IMR-90 (cell line): ENCODE measurements at regions not wholly inside any gene's neighbourhood (a gene's known extent, or its start where the extent isn't known, plus 50 kb on each side); places are given as distances from the start of the nearest gene placed in this dataset.

Experiments used
- ATAC-seq: fragments of 200-7000 bp; cut with Tn5 transposase; 2 replicates; pipeline ENCODE4 v1.9.1; 2020; ENCODE audit warnings: low read depth, mild to moderate bottlenecking, moderate library complexity
- BruUV-seq: library from RNA; stranded (reverse); fragments of 400-500 nt; replicated peaks from 2 replicates; lab custom pipeline; 2021; lab: Mats Ljungman, UMichigan
- CTCF ChIA-PET: fragments of 300-600 bp; formaldehyde crosslinking; extraction: SDS; loops from one replicate; lab custom pipeline; 2021; ENCODE audit warnings: antibody characterized with exemption; lab: Yijun Ruan, JAX
- POLR2A ChIA-PET: fragments of 300-600 bp; sonication (Branson Sonifier 250); formaldehyde crosslinking; loops from one replicate; lab custom pipeline; 2022; ENCODE audit warnings: antibody characterized with exemption; ENCODE audit not compliant: unreplicated experiment; lab: Charles Lee
- DNase-seq: peaks from one replicate; pipeline ENCODE4 v3.0.0; 2013
- H2AFZ ChIP-seq: replicated peaks from 2 replicates; pipeline ENCODE3; 2013; ENCODE audit warnings: low read length, mild to moderate bottlenecking; ENCODE audit not compliant: poor library complexity
- H2AK5ac ChIP-seq: 2 replicates; pipeline ENCODE4 v1.6.1; 2013; ENCODE audit warnings: low read depth, low read length, inconsistent platforms
- H2AK9ac ChIP-seq: replicated peaks from 2 replicates; pipeline ENCODE3; 2013; ENCODE audit warnings: mild to moderate bottlenecking, low read depth, low read length, moderate library complexity; ENCODE audit not compliant: poor library complexity
- H2BK120ac ChIP-seq: 2 replicates; pipeline ENCODE4 v1.6.1; 2013; ENCODE audit warnings: low read depth, low read length, inconsistent platforms
- H2BK15ac ChIP-seq: 3 replicates; pipeline ENCODE4 v1.6.1; 2013; ENCODE audit warnings: low read depth, low read length, inconsistent platforms
- H2BK20ac ChIP-seq: 2 replicates; pipeline ENCODE4 v1.6.1; 2013; ENCODE audit warnings: low read depth, mild to moderate bottlenecking, inconsistent platforms, low read length, moderate library complexity
- H2BK5ac ChIP-seq: 2 replicates; pipeline ENCODE4 v1.6.1; 2013; ENCODE audit warnings: mild to moderate bottlenecking, low read depth, low read length, inconsistent platforms; ENCODE audit not compliant: poor library complexity, severe bottlenecking
- H3K14ac ChIP-seq: replicated peaks from 2 replicates; pipeline ENCODE4 v1.6.1; 2013; ENCODE audit warnings: low read depth, low read length, inconsistent platforms
- H3K18ac ChIP-seq: 2 replicates; pipeline ENCODE4 v1.6.1; 2013; ENCODE audit warnings: low read depth, low read length, control low read depth
- H3K23ac ChIP-seq: 2 replicates; pipeline ENCODE4 v1.6.1; 2013; ENCODE audit warnings: low read depth, low read length, inconsistent platforms
- H3K27ac ChIP-seq: 2 replicates; pipeline ENCODE4 v1.5.1; 2013; ENCODE audit warnings: mild to moderate bottlenecking, control low read depth, low read length; ENCODE audit not compliant: insufficient read depth
- H3K27me3 ChIP-seq: 2 replicates; pipeline ENCODE4 v1.6.1; 2013; ENCODE audit warnings: low read length; ENCODE audit not compliant: control insufficient read depth, insufficient read depth
- H3K36me3 ChIP-seq: 2 replicates; pipeline ENCODE4 v1.6.1; 2013; ENCODE audit warnings: low read length, mixed read lengths; ENCODE audit not compliant: control insufficient read depth, insufficient read depth
- H3K4ac ChIP-seq: 2 replicates; pipeline ENCODE4 v1.6.1; 2013; ENCODE audit warnings: low read depth, low read length, inconsistent platforms
- H3K4me1 ChIP-seq: 2 replicates; pipeline ENCODE4 v1.6.1; 2013; ENCODE audit warnings: low read length, mixed read lengths; ENCODE audit not compliant: control insufficient read depth, insufficient read depth
- H3K4me2 ChIP-seq: 2 replicates; pipeline ENCODE4 v1.6.1; 2013; ENCODE audit warnings: low read depth, mild to moderate bottlenecking, control low read depth, low read length, moderate library complexity
- H3K4me3 ChIP-seq: 2 replicates; pipeline ENCODE4 v1.5.1; 2013; ENCODE audit warnings: low read depth, mild to moderate bottlenecking, control low read depth, low read length, moderate library complexity; ENCODE audit not compliant: insufficient read depth
- H3K56ac ChIP-seq: 2 replicates; pipeline ENCODE4 v1.6.1; 2013; ENCODE audit warnings: low read length, inconsistent platforms; ENCODE audit not compliant: insufficient read depth; ENCODE audit errors: extremely low read depth
- H3K79me1 ChIP-seq, 2 experiments: 2 replicates each; pipeline ENCODE4 v1.6.1; 2013; ENCODE audit warnings: low read length in 2 of 2, inconsistent platforms in 1 of 2, low read depth in 1 of 2
- H3K9ac ChIP-seq: 2 replicates; pipeline ENCODE4 v1.6.1; 2013; ENCODE audit warnings: low read depth, low read length, control low read depth
- H3K9me1 ChIP-seq: 2 replicates; pipeline ENCODE4 v1.6.1; 2013; ENCODE audit warnings: low read length, inconsistent platforms; ENCODE audit not compliant: insufficient read depth
- H3K9me3 ChIP-seq: 2 replicates; pipeline ENCODE4 v1.6.1; 2013; ENCODE audit warnings: low read length; ENCODE audit not compliant: control insufficient read depth, insufficient read depth
- H4K20me1 ChIP-seq: 2 replicates; pipeline ENCODE4 v1.6.1; 2013; ENCODE audit warnings: low read length, inconsistent platforms; ENCODE audit not compliant: insufficient read depth
- H4K5ac ChIP-seq: 2 replicates; pipeline ENCODE4 v1.6.1; 2013; ENCODE audit warnings: mild to moderate bottlenecking, low read depth, low read length, control low read depth
- H4K8ac ChIP-seq, 2 experiments: 2 replicates each; pipeline ENCODE4 v1.6.1; 2013; ENCODE audit warnings: low read depth in 2 of 2, low read length in 2 of 2, control low read depth in 1 of 2, inconsistent platforms in 1 of 2
- H4K91ac ChIP-seq: 2 replicates; pipeline ENCODE4 v1.6.1; 2013; ENCODE audit warnings: low read depth, low read length, inconsistent platforms; ENCODE audit not compliant: insufficient read depth
- BHLHE40 ChIP-seq: fragments of 150-350 bp; IDR thresholded peaks from 2 replicates; pipeline ENCODE4 v1.6.1; 2016; ENCODE audit warnings: mild to moderate bottlenecking, low read depth, low read length
- CEBPB ChIP-seq: IDR thresholded peaks from 2 replicates; pipeline ENCODE4 v1.6.1; 2012; ENCODE audit warnings: low read depth, low read length, improper control_type of control experiment
- CHD1 ChIP-seq: IDR thresholded peaks from 2 replicates; pipeline ENCODE4 v1.6.1; 2012; ENCODE audit warnings: low read depth, low read length, improper control_type of control experiment
- CTCF ChIP-seq: conservative IDR thresholded peaks from 2 replicates; pipeline ENCODE4 v1.5.1; 2012; ENCODE audit warnings: mild to moderate bottlenecking, low read depth, low read length, improper control_type of control experiment
- ELK1 ChIP-seq: fragments of 150-350 bp; IDR thresholded peaks from 2 replicates; pipeline ENCODE4 v1.6.1; 2016; ENCODE audit warnings: low read depth, mild to moderate bottlenecking, low read length, moderate library complexity, borderline replicate concordance
- FOS ChIP-seq: fragments of 150-350 bp; IDR thresholded peaks from 2 replicates; pipeline ENCODE4 v1.6.1; 2016; ENCODE audit warnings: low read depth, low read length
- MAFK ChIP-seq: IDR thresholded peaks from 2 replicates; pipeline ENCODE4 v1.6.1; 2012; ENCODE audit warnings: low read depth, low read length, improper control_type of control experiment
- MAZ ChIP-seq: IDR thresholded peaks from 2 replicates; pipeline ENCODE4 v1.6.1; 2012; ENCODE audit warnings: low read depth, mild to moderate bottlenecking, low read length, improper control_type of control experiment, moderate library complexity, borderline replicate concordance
- MXI1 ChIP-seq: IDR thresholded peaks from 2 replicates; pipeline ENCODE4 v1.6.1; 2012; ENCODE audit warnings: low read depth, mild to moderate bottlenecking, low read length, moderate library complexity, borderline replicate concordance
- NFE2L2 ChIP-seq: fragments of 150-350 bp; IDR thresholded peaks from 2 replicates; pipeline ENCODE4 v1.6.1; 2016; ENCODE audit warnings: low read depth, mild to moderate bottlenecking, low read length
- POLR2A ChIP-seq: IDR thresholded peaks from 2 replicates; pipeline ENCODE4 v1.6.1; 2012; ENCODE audit warnings: mild to moderate bottlenecking, low read depth, low read length
- RAD21 ChIP-seq: IDR thresholded peaks from 2 replicates; pipeline ENCODE4 v1.6.1; 2012; ENCODE audit warnings: low read length, improper control_type of control experiment
- RCOR1 ChIP-seq: IDR thresholded peaks from 2 replicates; pipeline ENCODE4 v1.6.1; 2012; ENCODE audit warnings: mild to moderate bottlenecking, low read length, improper control_type of control experiment; ENCODE audit not compliant: insufficient replicate concordance
- RFX5 ChIP-seq: IDR thresholded peaks from 2 replicates; pipeline ENCODE4 v1.8.0; 2012; ENCODE audit warnings: low read depth, mild to moderate bottlenecking, low read length, moderate library complexity
- SMC3 ChIP-seq: fragments of 150-350 bp; IDR thresholded peaks from 2 replicates; pipeline ENCODE4 v1.6.1; 2016; ENCODE audit warnings: low read depth, mild to moderate bottlenecking, antibody characterized with exemption, low read length, moderate library complexity
- USF2 ChIP-seq: fragments of 150-350 bp; IDR thresholded peaks from 2 replicates; pipeline ENCODE4 v1.6.1; 2017; ENCODE audit warnings: mild to moderate bottlenecking, antibody characterized with exemption, low read length, low read depth
- WGBS, 2 experiments: methylation state at CpG; one replicate each; pipeline versions ENCODE4 v1.1.5 to v1.1.7; 2013; ENCODE audit warnings: missing lambda C conversion rate in 2 of 2; ENCODE audit not compliant: insufficient read length in 1 of 2; ENCODE audit errors: extremely low coverage in 2 of 2; 5-methylcytosine and 5-hydroxymethylcytosine counted together
- dilution Hi-C: fragments of 300-500 bp; cut with HindIII; formaldehyde crosslinking; loops from one replicate; pipeline ENCODE4 v1.14.3; 2018; ENCODE audit warnings: low sequenced_read_pairs; ENCODE audit not compliant: unreplicated experiment
- in situ Hi-C: fragments of 300-500 bp; cut with MboI; formaldehyde crosslinking; loops from 3 replicates; pipeline ENCODE4 v1.14.3; 2019; ENCODE audit warnings: low sequenced_read_pairs, inconsistent platforms, mixed read lengths
- intact Hi-C: fragments of 100-400 bp; cut with micrococcal nuclease; formaldehyde crosslinking; loops from 2 replicates; pipeline ENCODE4 v1.10.0; 2022

GRCh38 chr4:30436394-30436793 lies 283.8 kb upstream of the PCDH7 start:
- ChIA-PET CTCF (interaction anchor here (0.8 kb wide), 1 partner anchor 12 kb away, joined by 3 read pairs; no protein-coding TSS in a partner anchor), POLR2A (no interaction called here)
- Histone ChIP-seq H3K9me1 (no peaks in the 10 kb centered on the region), H3K79me1 (no peaks in the 10 kb centered on the region), H3K56ac (no peak overlapping the region), H2AFZ (no peak overlapping the region), H3K27me3 (no peaks in the 10 kb centered on the region), H4K91ac (no peak overlapping the region), H2BK20ac (no peak overlapping the region), H3K4me2 (no peak overlapping the region), H3K36me3 (no peaks in the 10 kb centered on the region), H3K18ac (no peak overlapping the region), H3K9me3 (no peaks in the 10 kb centered on the region), H2BK15ac (no peak overlapping the region), H2AK5ac (no peak overlapping the region), H2AK9ac (no peak overlapping the region), H4K20me1 (no peaks in the 10 kb centered on the region), H3K4ac (no peak overlapping the region), H3K9ac (no peak overlapping the region), H3K23ac (no peak overlapping the region), H3K4me3 (no peak overlapping the region), H3K4me1 (no peaks in the 10 kb centered on the region), H4K5ac (no peak overlapping the region), H3K14ac (no peak overlapping the region), H2BK5ac (no peak overlapping the region), H4K8ac (no peak overlapping the region), H3K27ac (no peak overlapping the region), H2BK120ac (no peak overlapping the region)
- intact Hi-C loops (no loop called here), in situ Hi-C loops (no loop called here), dilution Hi-C loops (no loop called here)
- TF ChIP-seq CEBPB, result no peak
- no peak for TF ChIP-seq USF2
- TF ChIP-seq ELK1, result no peak
- TF ChIP-seq CTCF, result no peak
- no peak for TF ChIP-seq RFX5
- no peak for TF ChIP-seq MAFK
- TF ChIP-seq RAD21, result no peak
- no peak for TF ChIP-seq CHD1
- TF ChIP-seq RCOR1, result no peak
- TF ChIP-seq MXI1, result no peak
- TF ChIP-seq SMC3, result no peak
- no peak for TF ChIP-seq POLR2A
- TF ChIP-seq NFE2L2, result no peak
- no peak for TF ChIP-seq BHLHE40
- TF ChIP-seq FOS, result no peak
- no peak for TF ChIP-seq MAZ
- no TSS peak for BruUV-seq
- no peak for DNase-seq
- no CpG with 5 or more reads among the region's 1 CpG for WGBS, 2 experiments
- no peak for ATAC-seq
